ENCODE measurements at regions not wholly inside any gene's neighbourhood (a gene's known extent, or its start where the extent isn't known, plus 50 kb on each side); places are given as distances from the start of the nearest gene placed in this dataset.

DNA sequence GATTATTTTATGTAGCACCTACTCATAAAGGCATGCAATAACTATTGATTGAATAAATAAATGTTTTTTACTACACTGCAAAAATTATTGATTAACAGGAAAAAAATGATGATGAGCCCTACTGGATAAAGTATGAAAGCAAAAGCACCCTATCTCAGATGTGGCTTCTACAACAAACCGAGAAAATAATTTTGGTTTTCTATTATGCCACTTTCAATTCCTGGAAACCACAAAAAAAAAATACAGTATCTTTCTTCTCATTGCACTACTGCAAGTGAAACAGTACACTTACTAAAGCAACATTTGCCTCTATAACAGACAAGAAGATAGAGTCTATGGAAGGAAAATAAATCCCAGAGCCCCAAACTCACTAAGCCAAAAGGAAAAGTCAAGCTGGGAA lies 1882.4 kb downstream of the NCAM2 start:
- Histone ChIP-seq H3K9me3 (replicated peaks in 1 of 2; ENCODE audit: control insufficient read depth in 1 of 2, insufficient read depth in 1 of 2, low read length in 2 of 2) (peaks cover 0 to 5% of the 10 kb centered on the region in 2 donors), H4K20me1 (ENCODE audit: insufficient read depth, low read length) (no peaks in the 10 kb centered on the region), H3K36me3 (replicated peaks in 1 of 2; ENCODE audit: control insufficient read depth in 1 of 2, insufficient read depth in 2 of 2, low read length in 2 of 2) (no peaks in the 10 kb centered on the region), H3K79me2 (ENCODE audit: insufficient read depth, low read length) (no peaks in the 10 kb centered on the region), H3K4me1 (ENCODE audit: control insufficient read depth in 1 of 2, insufficient read depth in 2 of 2, low read length in 2 of 2) (no peaks in the 10 kb centered on the region), H3K27me3 (ENCODE audit: control insufficient read depth in 2 of 2, insufficient read depth in 2 of 2, low read length in 2 of 2) (peaks cover 0 to 2% of the 10 kb centered on the region in 2 donors), H3K4me3 (replicated peaks in 1 of 3; ENCODE audit: low read depth in 2 of 3, low read length in 3 of 3) (no peak overlapping the region), H3K27ac (ENCODE audit: low read depth in 1 of 2, low read length in 2 of 2) (no peak overlapping the region), H3K9ac (ENCODE audit: insufficient read depth, low read length, poor library complexity, severe bottlenecking) (no peak overlapping the region), H2AFZ (ENCODE audit: insufficient read depth, low read depth, low read length, poor library complexity, severe bottlenecking) (no peak overlapping the region), H3K4me2 (replicated peaks; ENCODE audit: extremely low read depth, low read length, poor library complexity, severe bottlenecking) (no peak overlapping the region)
- Mint-ChIP-seq H3K27ac (no peak overlapping the region), H3K9me3 (peaks cover 0 to 3% (median 2%) of the 10 kb centered on the region in 7 donors), H3K27me3 (ENCODE audit: low read depth in 3 of 3) (peaks cover 0 to 4% (median 2%) of the 10 kb centered on the region in 3 donors), H3K36me3 (no peaks in the 10 kb centered on the region), H3K4me3 (no peak overlapping the region), H3K4me1 (no peaks in the 10 kb centered on the region)
- TF ChIP-seq, protein P1, sequence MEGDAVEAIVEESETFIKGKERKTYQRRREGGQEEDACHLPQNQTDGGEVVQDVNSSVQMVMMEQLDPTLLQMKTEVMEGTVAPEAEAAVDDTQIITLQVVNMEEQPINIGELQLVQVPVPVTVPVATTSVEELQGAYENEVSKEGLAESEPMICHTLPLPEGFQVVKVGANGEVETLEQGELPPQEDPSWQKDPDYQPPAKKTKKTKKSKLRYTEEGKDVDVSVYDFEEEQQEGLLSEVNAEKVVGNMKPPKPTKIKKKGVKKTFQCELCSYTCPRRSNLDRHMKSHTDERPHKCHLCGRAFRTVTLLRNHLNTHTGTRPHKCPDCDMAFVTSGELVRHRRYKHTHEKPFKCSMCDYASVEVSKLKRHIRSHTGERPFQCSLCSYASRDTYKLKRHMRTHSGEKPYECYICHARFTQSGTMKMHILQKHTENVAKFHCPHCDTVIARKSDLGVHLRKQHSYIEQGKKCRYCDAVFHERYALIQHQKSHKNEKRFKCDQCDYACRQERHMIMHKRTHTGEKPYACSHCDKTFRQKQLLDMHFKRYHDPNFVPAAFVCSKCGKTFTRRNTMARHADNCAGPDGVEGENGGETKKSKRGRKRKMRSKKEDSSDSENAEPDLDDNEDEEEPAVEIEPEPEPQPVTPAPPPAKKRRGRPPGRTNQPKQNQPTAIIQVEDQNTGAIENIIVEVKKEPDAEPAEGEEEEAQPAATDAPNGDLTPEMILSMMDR (IDR thresholded peaks at IDR 0.05), result no peak
- DNase-seq, result no peak
- no CpG with 5 or more reads among the region's 1 CpG for WGBS (ENCODE audit: insufficient coverage)
- intact Hi-C loops (cut with micrococcal nuclease), result no loop called here

DNA sequence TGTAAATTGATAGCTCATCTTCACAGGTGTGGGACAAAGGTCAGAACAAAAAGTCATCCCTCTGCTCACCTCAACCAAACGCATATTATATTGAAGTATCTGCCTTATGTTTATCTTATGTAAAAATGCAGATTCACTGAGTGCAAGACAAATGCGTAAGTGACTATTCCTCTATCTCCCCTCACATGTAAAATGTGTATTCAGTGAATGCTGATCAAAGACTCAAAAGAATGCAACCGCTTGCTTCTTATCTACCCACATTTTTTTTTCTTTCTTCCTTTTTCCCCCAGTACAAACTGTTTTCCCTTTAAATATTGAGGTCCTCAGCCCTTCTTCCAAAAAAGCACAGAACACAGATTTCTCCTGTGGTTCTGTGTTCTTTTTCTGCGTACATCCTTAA lies 1882.9 kb downstream of the NCAM2 start:
- Mint-ChIP-seq H3K9me3 (peaks cover 0 to 3% (median 2%) of the 10 kb centered on the region in 7 donors), H3K4me3 (no peak overlapping the region), H3K27ac (no peak overlapping the region), H3K27me3 (ENCODE audit: low read depth in 3 of 3) (peaks cover 0 to 4% (median 2%) of the 10 kb centered on the region in 3 donors), H3K4me1 (no peaks in the 10 kb centered on the region), H3K36me3 (no peaks in the 10 kb centered on the region)
- DNase-seq, result no peak
- H4K20me1 ChIP-seq (ENCODE audit: insufficient read depth, low read length), result no peaks in the 10 kb centered on the region
- H3K27me3 ChIP-seq (ENCODE audit: control insufficient read depth in 2 of 2, insufficient read depth in 2 of 2, low read length in 2 of 2), result peaks cover 0 to 2% of the 10 kb centered on the region in 2 donors
- TF ChIP-seq, protein P1 (IDR thresholded peaks at IDR 0.05), result no peak
- no peaks in the 10 kb centered on the region for H3K4me1 ChIP-seq (ENCODE audit: control insufficient read depth in 1 of 2, insufficient read depth in 2 of 2, low read length in 2 of 2)
- H3K4me2 ChIP-seq (replicated peaks; ENCODE audit: extremely low read depth, low read length, poor library complexity, severe bottlenecking), result no peak overlapping the region
- H3K9ac ChIP-seq (ENCODE audit: insufficient read depth, low read length, poor library complexity, severe bottlenecking), result no peak overlapping the region
- H2AFZ ChIP-seq (ENCODE audit: insufficient read depth, low read depth, low read length, poor library complexity, severe bottlenecking), result no peak overlapping the region
- H3K36me3 ChIP-seq (replicated peaks in 1 of 2; ENCODE audit: control insufficient read depth in 1 of 2, insufficient read depth in 2 of 2, low read length in 2 of 2), result no peaks in the 10 kb centered on the region
- H3K9me3 ChIP-seq (replicated peaks in 1 of 2; ENCODE audit: control insufficient read depth in 1 of 2, insufficient read depth in 1 of 2, low read length in 2 of 2), result peaks cover 0 to 5% of the 10 kb centered on the region in 2 donors
- no peak overlapping the region for H3K27ac ChIP-seq (ENCODE audit: low read depth in 1 of 2, low read length in 2 of 2)
- H3K79me2 ChIP-seq (ENCODE audit: insufficient read depth, low read length), result no peaks in the 10 kb centered on the region
- 18% methylated on average over 2 of the region's 4 CpGs for WGBS (ENCODE audit: insufficient coverage)
- H3K4me3 ChIP-seq (replicated peaks in 1 of 3; ENCODE audit: low read depth in 2 of 3, low read length in 3 of 3), result no peak overlapping the region
- intact Hi-C loops (cut with micrococcal nuclease), result no loop called here
